HPDE6-E6E7 (cell line): ENCODE measurements at regions not wholly inside any gene's neighbourhood (a gene's known extent, or its start where the extent isn't known, plus 50 kb on each side); places are given as distances from the start of the nearest gene placed in this dataset.
"Not testable (repeated sequence)": the region's sequence is repeated elsewhere in the genome, so short reads cannot be mapped to it uniquely, and the experiment has no call there.

Source experiments
- DNase-seq: peaks from one replicate; pipeline ENCODE4 v3.0.0; 2011; ENCODE audit warnings: missing footprints; ENCODE audit errors: extremely low spot score

- DNase-seq = no peak
Measured at GRCh38 chr3:74135808-74136207, 478.7 kb downstream of the CNTN3 start.

- DNase-seq = no peak
Measured at GRCh38 chr3:74134831-74135230, 479.6 kb downstream of the CNTN3 start.

- not testable (repeated sequence) for DNase-seq
Measured at GRCh38 chr3:74131546-74132328, 482.7 kb downstream of the CNTN3 start.

GRCh38 chr3:74129611-74130010 lies 484.8 kb downstream of the CNTN3 start:
- DNase-seq = no peak

GRCh38 chr3:74129056-74129455 lies 485.4 kb downstream of the CNTN3 start:
- no peak for DNase-seq

GRCh38 chr3:74127256-74127655 lies 487.2 kb downstream of the CNTN3 start:
- DNase-seq = no peak

- no peak for DNase-seq
Measured at GRCh38 chr3:74124782-74125181, 489.7 kb downstream of the CNTN3 start.

- no peak for DNase-seq
Measured at GRCh38 chr3:74122281-74122680, 492.2 kb downstream of the CNTN3 start.

- no peak for DNase-seq
Measured at GRCh38 chr3:74121761-74122160, 492.7 kb downstream of the CNTN3 start.

GRCh38 chr3:74119221-74119620 lies 494.5 kb upstream of the PDZRN3 start:
- no peak for DNase-seq

GRCh38 chr3:74115906-74116305 lies 491.2 kb upstream of the PDZRN3 start:
- DNase-seq = no peak

GRCh38 chr3:74107451-74107850 lies 482.7 kb upstream of the PDZRN3 start:
- DNase-seq = no peak

GRCh38 chr3:74106925-74107324 lies 482.2 kb upstream of the PDZRN3 start:
- DNase-seq = no peak

- no peak for DNase-seq
Measured at GRCh38 chr3:74091204-74091603, 466.5 kb upstream of the PDZRN3 start.

GRCh38 chr3:74089814-74090213 lies 465.1 kb upstream of the PDZRN3 start:
- no peak for DNase-seq

GRCh38 chr3:74080056-74080461 lies 455.3 kb upstream of the PDZRN3 start:
- DNase-seq = no peak

- DNase-seq = no peak
Measured at GRCh38 chr3:74075241-74075640, 450.5 kb upstream of the PDZRN3 start.

GRCh38 chr3:74074700-74075099 lies 450.0 kb upstream of the PDZRN3 start:
- no peak for DNase-seq

GRCh38 chr3:74067296-74067695 lies 442.6 kb upstream of the PDZRN3 start:
- no peak for DNase-seq

- DNase-seq = no peak
Measured at GRCh38 chr3:74066456-74066855, 441.7 kb upstream of the PDZRN3 start.

- DNase-seq = no peak
Measured at GRCh38 chr3:74059923-74060600, 435.3 kb upstream of the PDZRN3 start.

GRCh38 chr3:74059301-74059922 lies 434.7 kb upstream of the PDZRN3 start:
- DNase-seq = no peak

- DNase-seq = no peak
Measured at GRCh38 chr3:74057169-74057568, 432.4 kb upstream of the PDZRN3 start.
